H9 (cell line): ENCODE measurements at regions not wholly inside any gene's neighbourhood (a gene's known extent, or its start where the extent isn't known, plus 50 kb on each side); places are given as distances from the start of the nearest gene placed in this dataset.

Experiments used
- DNase-seq: peaks from one replicate; pipeline ENCODE4 v3.0.0-alpha.2; 2017
- H2AFZ ChIP-seq: one replicate; pipeline ENCODE4 v1.6.1; 2013; ENCODE audit warnings: mild to moderate bottlenecking, low read length, control low read depth, moderate library complexity
- H2AK5ac ChIP-seq: 2 replicates; pipeline ENCODE4 v1.6.1; 2013; ENCODE audit warnings: low read length, control low read depth, mixed read lengths; ENCODE audit not compliant: insufficient read length
- H2BK120ac ChIP-seq: one replicate; pipeline ENCODE4 v1.6.1; 2013; ENCODE audit warnings: low read depth, mild to moderate bottlenecking, low read length, control low read depth, inconsistent platforms; ENCODE audit not compliant: poor library complexity, severe bottlenecking
- H2BK12ac ChIP-seq: 2 replicates; pipeline ENCODE4 v1.6.1; 2013; ENCODE audit warnings: low read length, control low read depth, mixed read lengths, low read depth; ENCODE audit not compliant: insufficient read length
- H2BK15ac ChIP-seq: 2 replicates; pipeline ENCODE4 v1.6.1; 2013; ENCODE audit warnings: low read depth, low read length, control low read depth
- H2BK20ac ChIP-seq: one replicate; pipeline ENCODE4 v1.6.1; 2013; ENCODE audit warnings: low read depth, mild to moderate bottlenecking, low read length, control low read depth, inconsistent platforms; ENCODE audit not compliant: poor library complexity, severe bottlenecking
- H2BK5ac ChIP-seq: 2 replicates; pipeline ENCODE4 v1.6.1; 2013; ENCODE audit warnings: low read length, control low read depth, mixed read lengths; ENCODE audit not compliant: insufficient read length
- H3K14ac ChIP-seq: 2 replicates; pipeline ENCODE4 v1.6.1; 2013; ENCODE audit warnings: low read length, control low read depth; ENCODE audit not compliant: insufficient read depth
- H3K18ac ChIP-seq: 2 replicates; pipeline ENCODE4 v1.6.1; 2013; ENCODE audit warnings: low read depth, mild to moderate bottlenecking, mixed read lengths, low read length, control low read depth; ENCODE audit not compliant: insufficient read length
- H3K23ac ChIP-seq: 2 replicates; pipeline ENCODE4 v1.6.1; 2013; ENCODE audit warnings: low read length, control low read depth, mixed read lengths, low read depth; ENCODE audit not compliant: insufficient read length
- H3K23me2 ChIP-seq: 2 replicates; pipeline ENCODE4 v1.6.1; 2013; ENCODE audit warnings: low read depth, mild to moderate bottlenecking, mixed read lengths, low read length, control low read depth; ENCODE audit not compliant: insufficient read length, poor library complexity, severe bottlenecking
- H3K27ac ChIP-seq: 2 replicates; pipeline ENCODE4 v1.5.1; 2013; ENCODE audit warnings: low read length, control low read depth, mixed read lengths, low read depth; ENCODE audit not compliant: insufficient read length
- H3K27me3 ChIP-seq: 2 replicates; pipeline ENCODE4 v1.6.1; 2013; ENCODE audit warnings: low read length, control low read depth, inconsistent platforms; ENCODE audit not compliant: insufficient read depth
- H3K4ac ChIP-seq: 2 replicates; pipeline ENCODE4 v1.6.1; 2013; ENCODE audit warnings: low read depth, mild to moderate bottlenecking, control low read depth, inconsistent platforms, low read length, moderate library complexity
- H3K4me1 ChIP-seq: 2 replicates; pipeline ENCODE4 v1.6.1; 2013; ENCODE audit warnings: low read length, control low read depth, inconsistent platforms; ENCODE audit not compliant: insufficient read depth
- H3K4me2 ChIP-seq: 2 replicates; pipeline ENCODE4 v1.6.1; 2013; ENCODE audit warnings: low read length, control low read depth, mixed read lengths; ENCODE audit not compliant: insufficient read length, insufficient read depth
- H3K56ac ChIP-seq: 2 replicates; pipeline ENCODE4 v1.6.1; 2013; ENCODE audit warnings: low read depth, mild to moderate bottlenecking, mixed read lengths, low read length, control low read depth; ENCODE audit not compliant: insufficient read length
- H3K79me1 ChIP-seq: 2 replicates; pipeline ENCODE4 v1.6.1; 2013; ENCODE audit warnings: low read depth, mild to moderate bottlenecking, moderate library complexity, low read length, control low read depth, inconsistent platforms; ENCODE audit not compliant: insufficient read depth, poor library complexity, severe bottlenecking
- H3K79me2 ChIP-seq: 2 replicates; pipeline ENCODE4 v1.6.1; 2013; ENCODE audit warnings: low read length, control low read depth, inconsistent platforms; ENCODE audit not compliant: insufficient read depth
- H3K9ac ChIP-seq: 2 replicates; pipeline ENCODE4 v1.6.1; 2013; ENCODE audit warnings: low read length, control low read depth, mixed read lengths; ENCODE audit not compliant: insufficient read length; ENCODE audit errors: extremely low read depth
- H3K9me3 ChIP-seq: one replicate; pipeline ENCODE4 v1.6.1; 2013; ENCODE audit warnings: low read depth, low read length, inconsistent platforms; ENCODE audit not compliant: control insufficient read depth
- H3T11ph ChIP-seq: one replicate; pipeline ENCODE4 v1.6.1; 2013; ENCODE audit warnings: mild to moderate bottlenecking, low read length, control low read depth, inconsistent platforms
- H4K20me1 ChIP-seq: one replicate; pipeline ENCODE4 v1.6.1; 2013; ENCODE audit not compliant: control insufficient read depth, insufficient read length, insufficient read depth
- H4K5ac ChIP-seq: 2 replicates; pipeline ENCODE4 v1.6.1; 2013; ENCODE audit warnings: low read depth, mild to moderate bottlenecking, mixed read lengths, low read length, control low read depth; ENCODE audit not compliant: insufficient read length
- H4K8ac ChIP-seq: replicated peaks from 2 replicates; pipeline ENCODE4 v1.6.1; 2013; ENCODE audit warnings: low read length, control low read depth, mixed read lengths, low read depth; ENCODE audit not compliant: insufficient read length
- H4K91ac ChIP-seq: 2 replicates; pipeline ENCODE4 v1.6.1; 2013; ENCODE audit warnings: low read depth, mild to moderate bottlenecking, moderate library complexity, mixed read lengths, low read length, control low read depth; ENCODE audit not compliant: insufficient read length
- H3K27ac Mint-ChIP-seq, 3 experiments: 2 replicates in 2 of 3; 3 replicates in 1 of 3; pipeline ENCODE4 v1.8.0; 2020 to 2021; ENCODE audit warnings: mixed read lengths in 3 of 3, mild to moderate bottlenecking in 1 of 3, moderate library complexity in 1 of 3
- H3K27me3 Mint-ChIP-seq: 2 replicates; pipeline ENCODE4 v1.8.0; 2021; ENCODE audit warnings: low read depth, mild to moderate bottlenecking, moderate library complexity, mixed read lengths
- H3K36me3 Mint-ChIP-seq, 3 experiments: 2 replicates in 2 of 3; 3 replicates in 1 of 3; pipeline ENCODE4 v1.8.0; 2020 to 2021; ENCODE audit warnings: low read depth in 3 of 3, mixed read lengths in 3 of 3; ENCODE audit not compliant: insufficient read depth in 1 of 3
- H3K4me1 Mint-ChIP-seq, 2 experiments: 2 replicates each; pipeline ENCODE4 v1.8.0; 2020; ENCODE audit warnings: mixed read lengths in 2 of 2
- H3K4me3 Mint-ChIP-seq, 2 experiments: 2 replicates in 1 of 2; 3 replicates in 1 of 2; pipeline ENCODE4 v1.8.0; 2020 to 2021; ENCODE audit warnings: mild to moderate bottlenecking in 2 of 2, mixed read lengths in 2 of 2, moderate library complexity in 1 of 2
- H3K9me3 Mint-ChIP-seq, 2 experiments: 2 replicates in 1 of 2; 3 replicates in 1 of 2; pipeline ENCODE4 v1.8.0; 2020; ENCODE audit warnings: mild to moderate bottlenecking in 2 of 2, mixed read lengths in 2 of 2, moderate library complexity in 1 of 2
- WGBS: extraction: QIAGEN DNeasy Blood & Tissue Kit; methylation state at CpG from one replicate; pipeline ENCODE4 v1.1.7; 2013; ENCODE audit warnings: missing lambda C conversion rate, low lambda C conversion rate, mixed read lengths; ENCODE audit not compliant: insufficient read length; ENCODE audit errors: extremely low coverage; 5-methylcytosine and 5-hydroxymethylcytosine counted together
- TF ChIP-seq, protein P1 (sequence below): fragments of 200-600 bp; sonication (generic); conservative IDR thresholded peaks from 3 replicates; pipeline ENCODE4 v1.8.0; 2021; ENCODE audit warnings: antibody characterized with exemption, mild to moderate bottlenecking

DNA sequence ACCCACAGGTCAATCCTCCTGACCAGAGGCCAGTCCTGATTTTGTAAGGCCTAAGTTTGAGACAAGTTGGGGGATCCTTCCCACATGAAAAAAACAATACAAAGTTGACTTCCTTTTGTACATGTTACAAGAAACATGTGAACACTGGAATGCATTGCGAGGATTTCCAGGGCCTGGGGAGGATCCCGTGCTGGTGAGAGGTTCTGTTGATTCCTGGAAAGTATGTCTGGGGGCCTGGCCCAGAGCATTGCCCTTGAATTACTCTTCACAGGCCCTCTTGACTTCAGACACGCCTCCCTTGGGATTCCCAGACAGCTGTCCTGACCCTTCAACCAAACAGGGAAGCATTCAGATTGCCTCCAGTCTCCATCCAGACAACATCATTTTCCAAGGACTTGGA is 234.2 kb upstream of the IRX2 start:
- H3K79me1 ChIP-seq, result no peaks in the 10 kb centered on the region
- no peak overlapping the region for H4K8ac ChIP-seq
- H2BK12ac ChIP-seq, result no peak overlapping the region
- H3K9me3 ChIP-seq, result no peaks in the 10 kb centered on the region
- H3T11ph ChIP-seq, result no peak overlapping the region
- H2BK20ac ChIP-seq, result no peak overlapping the region
- no peak overlapping the region for H4K5ac ChIP-seq
- no peaks in the 10 kb centered on the region for H3K4me1 ChIP-seq
- H3K56ac ChIP-seq, result no peak overlapping the region
- no peak overlapping the region for H3K9ac ChIP-seq
- H3K23me2 ChIP-seq, result no peaks in the 10 kb centered on the region
- H3K27me3 ChIP-seq, result no peaks in the 10 kb centered on the region
- no peak overlapping the region for H4K91ac ChIP-seq
- H3K79me2 ChIP-seq, result no peaks in the 10 kb centered on the region
- H2BK15ac ChIP-seq, result no peak overlapping the region
- H3K18ac ChIP-seq, result no peak overlapping the region
- H3K4me2 ChIP-seq, result no peak overlapping the region
- WGBS, result no CpG with 5 or more reads among the region's 3 CpGs
- DNase-seq, result no peak
- no peak overlapping the region for H3K14ac ChIP-seq
- H3K4ac ChIP-seq, result no peak overlapping the region
- Mint-ChIP-seq H3K36me3 (no peaks in the 10 kb centered on the region), H3K4me1 (peaks cover 6 to 11% of the 10 kb centered on the region in 2 experiments), H3K27me3 (no peaks in the 10 kb centered on the region; the same call in 1 of the 2 replicates), H3K27ac (no peak overlapping the region), H3K4me3 (no peak overlapping the region), H3K9me3 (peaks cover 0 to 4% of the 10 kb centered on the region in 2 experiments; a peak in 2 of 5 replicates)
- H3K23ac ChIP-seq, result no peak overlapping the region
- H2BK120ac ChIP-seq, result no peak overlapping the region
- TF ChIP-seq, protein P1, sequence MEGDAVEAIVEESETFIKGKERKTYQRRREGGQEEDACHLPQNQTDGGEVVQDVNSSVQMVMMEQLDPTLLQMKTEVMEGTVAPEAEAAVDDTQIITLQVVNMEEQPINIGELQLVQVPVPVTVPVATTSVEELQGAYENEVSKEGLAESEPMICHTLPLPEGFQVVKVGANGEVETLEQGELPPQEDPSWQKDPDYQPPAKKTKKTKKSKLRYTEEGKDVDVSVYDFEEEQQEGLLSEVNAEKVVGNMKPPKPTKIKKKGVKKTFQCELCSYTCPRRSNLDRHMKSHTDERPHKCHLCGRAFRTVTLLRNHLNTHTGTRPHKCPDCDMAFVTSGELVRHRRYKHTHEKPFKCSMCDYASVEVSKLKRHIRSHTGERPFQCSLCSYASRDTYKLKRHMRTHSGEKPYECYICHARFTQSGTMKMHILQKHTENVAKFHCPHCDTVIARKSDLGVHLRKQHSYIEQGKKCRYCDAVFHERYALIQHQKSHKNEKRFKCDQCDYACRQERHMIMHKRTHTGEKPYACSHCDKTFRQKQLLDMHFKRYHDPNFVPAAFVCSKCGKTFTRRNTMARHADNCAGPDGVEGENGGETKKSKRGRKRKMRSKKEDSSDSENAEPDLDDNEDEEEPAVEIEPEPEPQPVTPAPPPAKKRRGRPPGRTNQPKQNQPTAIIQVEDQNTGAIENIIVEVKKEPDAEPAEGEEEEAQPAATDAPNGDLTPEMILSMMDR, result no peak
- H3K27ac ChIP-seq, result no peak overlapping the region
- H2BK5ac ChIP-seq, result no peak overlapping the region
- no peaks in the 10 kb centered on the region for H4K20me1 ChIP-seq
- H2AK5ac ChIP-seq, result no peak overlapping the region
- H2AFZ ChIP-seq, result no peak overlapping the region
